ENCODE measurements at regions not wholly inside any gene's neighbourhood (a gene's known extent, or its start where the extent isn't known, plus 50 kb on each side); places are given as distances from the start of the nearest gene placed in this dataset.
A peak's percentile ranks its signal among the peaks of the same experiment; 100 is the strongest.

- no peaks in the 10 kb centered on the region for H3K27me3 ChIP-seq
- no peaks in the 10 kb centered on the region for H3K9me3 ChIP-seq
- no peak overlapping the region for H3K27ac ChIP-seq
- TF ChIP-seq, protein P1, sequence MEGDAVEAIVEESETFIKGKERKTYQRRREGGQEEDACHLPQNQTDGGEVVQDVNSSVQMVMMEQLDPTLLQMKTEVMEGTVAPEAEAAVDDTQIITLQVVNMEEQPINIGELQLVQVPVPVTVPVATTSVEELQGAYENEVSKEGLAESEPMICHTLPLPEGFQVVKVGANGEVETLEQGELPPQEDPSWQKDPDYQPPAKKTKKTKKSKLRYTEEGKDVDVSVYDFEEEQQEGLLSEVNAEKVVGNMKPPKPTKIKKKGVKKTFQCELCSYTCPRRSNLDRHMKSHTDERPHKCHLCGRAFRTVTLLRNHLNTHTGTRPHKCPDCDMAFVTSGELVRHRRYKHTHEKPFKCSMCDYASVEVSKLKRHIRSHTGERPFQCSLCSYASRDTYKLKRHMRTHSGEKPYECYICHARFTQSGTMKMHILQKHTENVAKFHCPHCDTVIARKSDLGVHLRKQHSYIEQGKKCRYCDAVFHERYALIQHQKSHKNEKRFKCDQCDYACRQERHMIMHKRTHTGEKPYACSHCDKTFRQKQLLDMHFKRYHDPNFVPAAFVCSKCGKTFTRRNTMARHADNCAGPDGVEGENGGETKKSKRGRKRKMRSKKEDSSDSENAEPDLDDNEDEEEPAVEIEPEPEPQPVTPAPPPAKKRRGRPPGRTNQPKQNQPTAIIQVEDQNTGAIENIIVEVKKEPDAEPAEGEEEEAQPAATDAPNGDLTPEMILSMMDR (IDR thresholded peaks at IDR 0.05): no peak
- no peak for TF ChIP-seq EP300 (IDR thresholded peaks at IDR 0.05)
- TF ChIP-seq POLR2A (IDR thresholded peaks at IDR 0.05): no peak
- DNase-seq (ENCODE audit: low spot score in 2 of 2): no peak
- no peaks in the 10 kb centered on the region for H3K36me3 ChIP-seq
- 84 to 87% methylated on average over 2 of the region's 2 CpGs for WGBS, 2 donors
- peaks cover 0 to 28% (median 11%) of the 10 kb centered on the region in 4 donors for H3K4me1 ChIP-seq
- H3K4me3 ChIP-seq: no peak overlapping the region
Observed at GRCh38 chr12:75727577-75727976, 216.2 kb upstream of the KRR1 start.

- H3K27ac ChIP-seq: peak overlapping the region in 1 of 4 donors; percentile 18
- no peak overlapping the region for H3K4me3 ChIP-seq
- H3K4me1 ChIP-seq: peaks cover 6 to 48% (median 18%) of the 10 kb centered on the region in 4 donors
- H3K9me3 ChIP-seq: no peaks in the 10 kb centered on the region
- 41 to 43% methylated on average over 3 of the region's 3 CpGs for WGBS, 2 donors
- no peak for DNase-seq (ENCODE audit: low spot score in 2 of 2)
- no peak for TF ChIP-seq POLR2A (IDR thresholded peaks at IDR 0.05)
- TF ChIP-seq EP300 (IDR thresholded peaks at IDR 0.05): no peak
- H3K27me3 ChIP-seq: no peaks in the 10 kb centered on the region
- H3K36me3 ChIP-seq: no peaks in the 10 kb centered on the region
Observed at GRCh38 chr12:75725521-75726111, 214.2 kb upstream of the KRR1 start.

GRCh38 chr12:75724928-75725312 lies 213.5 kb upstream of the KRR1 start:
- DNase-seq (ENCODE audit: low spot score in 2 of 2): peak in 1 of 2 donors; percentile 21
- Histone ChIP-seq H3K4me3 (no peak overlapping the region), H3K27ac (no peak overlapping the region), H3K4me1 (peaks cover 6 to 51% (median 18%) of the 10 kb centered on the region in 4 donors), H3K36me3 (no peaks in the 10 kb centered on the region), H3K27me3 (no peaks in the 10 kb centered on the region), H3K9me3 (no peaks in the 10 kb centered on the region)
- TF ChIP-seq, protein P1 (IDR thresholded peaks at IDR 0.05): no peak
- peak in 1 of 2 donors; percentile 20 for TF ChIP-seq EP300 (IDR thresholded peaks at IDR 0.05)
- no peak for TF ChIP-seq POLR2A (IDR thresholded peaks at IDR 0.05)
- 17 to 18% methylated on average over 5 of the region's 5 CpGs for WGBS, 2 donors

DNA sequence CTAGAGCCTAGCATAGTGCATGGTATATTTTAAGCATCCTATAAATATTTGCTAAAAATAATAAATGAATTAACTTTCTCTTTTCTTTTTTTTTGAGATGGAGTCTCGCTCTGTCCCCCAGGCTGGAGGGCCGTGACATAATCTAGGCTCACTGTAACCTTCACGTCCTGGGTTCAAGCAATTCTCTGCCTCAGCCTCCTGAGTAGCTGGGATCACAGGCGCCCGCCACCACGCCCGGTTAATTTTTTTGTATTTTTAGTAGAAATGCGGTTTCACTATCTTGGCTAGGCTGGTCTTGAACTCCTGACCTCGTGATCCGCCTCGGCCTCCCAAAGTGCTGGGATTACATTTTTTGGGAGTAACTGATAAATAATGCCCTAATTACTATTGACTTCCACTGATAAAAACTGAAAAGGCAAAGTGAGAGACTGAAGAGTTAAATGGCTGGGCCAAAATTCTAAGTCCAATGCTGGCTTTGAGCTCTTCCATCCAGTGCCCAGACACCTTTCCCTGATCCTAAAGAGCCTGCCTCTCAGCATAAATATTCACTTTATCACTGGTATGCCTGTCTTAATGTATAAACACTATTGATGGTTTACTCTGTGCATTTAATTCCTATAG lies 213.0 kb upstream of the KRR1 start:
- Histone ChIP-seq H3K27ac (no peak overlapping the region), H3K36me3 (no peaks in the 10 kb centered on the region), H3K4me1 (peaks cover 6 to 51% (median 18%) of the 10 kb centered on the region in 4 donors), H3K27me3 (no peaks in the 10 kb centered on the region), H3K9me3 (no peaks in the 10 kb centered on the region), H3K4me3 (no peak overlapping the region)
- 85 to 87% methylated on average over 11 of the region's 11 CpGs for WGBS, 2 donors
- no peak for TF ChIP-seq POLR2A (IDR thresholded peaks at IDR 0.05)
- no peak for TF ChIP-seq EP300 (IDR thresholded peaks at IDR 0.05)
- TF ChIP-seq, protein P1 (IDR thresholded peaks at IDR 0.05): no peak
- no peak for DNase-seq (ENCODE audit: low spot score in 2 of 2)

GRCh38 chr12:75722714-75723200 lies 211.3 kb upstream of the KRR1 start:
- H3K9me3 ChIP-seq: no peaks in the 10 kb centered on the region
- TF ChIP-seq, protein P1 (IDR thresholded peaks at IDR 0.05): no peak
- TF ChIP-seq POLR2A (IDR thresholded peaks at IDR 0.05) (no peak), EP300 (IDR thresholded peaks at IDR 0.05) (peak in 1 of 2 donors; percentile 83)
- no peaks in the 10 kb centered on the region for H3K36me3 ChIP-seq
- no peak overlapping the region for H3K4me3 ChIP-seq
- peak; percentile 18 to 81 for DNase-seq (ENCODE audit: low spot score in 2 of 2)
- H3K4me1 ChIP-seq: peaks cover 6 to 51% (median 18%) of the 10 kb centered on the region in 4 donors
- WGBS, 2 donors: 12 to 14% methylated on average over 5 of the region's 5 CpGs
- no peaks in the 10 kb centered on the region for H3K27me3 ChIP-seq
- peak overlapping the region in 3 of 4 donors; percentile 46 to 69 (median 58) for H3K27ac ChIP-seq
